GM21381 (cell line): ENCODE measurements at regions not wholly inside any gene's neighbourhood (a gene's known extent, or its start where the extent isn't known, plus 50 kb on each side); places are given as distances from the start of the nearest gene placed in this dataset.

ENCODE experiments used
- ATAC-seq: cut with Tn5 transposase; IDR thresholded peaks from one replicate; pipeline ENCODE4 v1.9.1; 2021; ENCODE audit warnings: mild to moderate bottlenecking, moderate library complexity; ENCODE audit not compliant: unreplicated experiment

GRCh38 chr16:5895137-5895536, 797.5 kb upstream of the EEF2KMT start:
- no peak for ATAC-seq

DNA sequence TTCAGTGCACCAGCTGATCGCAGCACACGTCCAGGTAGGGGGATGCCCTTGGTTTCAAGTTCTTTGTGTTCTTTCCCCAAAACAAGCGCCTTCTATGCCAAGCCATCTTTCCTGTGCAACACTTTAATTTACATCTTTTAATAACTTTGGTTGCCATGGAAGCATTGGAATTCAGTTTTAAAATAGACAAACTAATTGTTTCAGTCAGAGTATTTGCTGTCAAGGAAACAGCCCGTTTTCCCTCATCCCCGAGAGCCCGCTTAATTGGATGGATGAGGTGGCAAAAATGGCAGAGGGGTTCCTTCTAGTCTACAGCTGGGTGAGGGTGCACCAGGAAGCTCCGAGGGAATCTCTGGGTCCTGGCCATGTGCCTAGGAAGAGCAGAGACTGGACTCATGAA, 793.7 kb upstream of the EEF2KMT start:
- no peak for ATAC-seq

DNA sequence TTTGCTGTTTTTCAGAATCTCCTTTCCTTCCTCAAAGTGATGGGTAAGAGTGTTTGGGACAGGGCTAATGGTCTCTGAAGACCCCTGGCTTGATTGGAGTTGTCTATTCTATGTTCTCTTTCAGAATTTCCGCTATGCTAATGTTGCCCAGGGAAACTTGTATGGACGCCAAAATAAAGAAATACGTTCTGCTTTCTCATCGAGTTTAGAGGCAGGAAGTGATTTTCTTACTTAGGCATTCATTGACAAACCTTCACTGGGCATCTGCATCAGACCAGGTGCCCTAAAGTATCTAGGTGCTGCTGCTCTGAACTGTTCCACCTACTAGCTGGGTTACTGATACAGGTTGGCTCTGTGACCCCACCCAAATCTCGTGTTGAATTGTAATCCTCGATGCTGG, 787.9 kb upstream of the EEF2KMT start:
- no peak for ATAC-seq

DNA sequence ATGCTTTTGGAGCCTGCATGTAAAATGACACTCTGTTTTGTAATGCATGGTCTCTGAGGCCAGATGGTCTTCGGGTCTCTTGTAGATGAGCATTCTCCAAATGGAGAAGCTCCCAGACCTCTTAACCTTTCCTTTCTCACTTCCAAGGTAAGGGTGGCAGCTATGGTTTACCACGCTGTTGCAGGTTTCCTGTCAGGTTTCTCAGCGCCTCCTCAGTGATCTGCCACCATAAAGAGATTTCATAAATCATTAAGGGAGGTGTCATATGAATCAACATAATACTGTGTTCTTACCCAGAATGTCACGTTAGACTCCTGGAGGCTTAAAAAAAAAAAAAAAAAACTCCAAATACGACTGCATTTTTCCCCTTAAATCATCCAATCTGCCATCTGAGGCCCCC, 787.4 kb upstream of the EEF2KMT start:
- ATAC-seq: no peak

GRCh38 chr16:5884339-5884738, 786.7 kb upstream of the EEF2KMT start:
- no peak for ATAC-seq

DNA sequence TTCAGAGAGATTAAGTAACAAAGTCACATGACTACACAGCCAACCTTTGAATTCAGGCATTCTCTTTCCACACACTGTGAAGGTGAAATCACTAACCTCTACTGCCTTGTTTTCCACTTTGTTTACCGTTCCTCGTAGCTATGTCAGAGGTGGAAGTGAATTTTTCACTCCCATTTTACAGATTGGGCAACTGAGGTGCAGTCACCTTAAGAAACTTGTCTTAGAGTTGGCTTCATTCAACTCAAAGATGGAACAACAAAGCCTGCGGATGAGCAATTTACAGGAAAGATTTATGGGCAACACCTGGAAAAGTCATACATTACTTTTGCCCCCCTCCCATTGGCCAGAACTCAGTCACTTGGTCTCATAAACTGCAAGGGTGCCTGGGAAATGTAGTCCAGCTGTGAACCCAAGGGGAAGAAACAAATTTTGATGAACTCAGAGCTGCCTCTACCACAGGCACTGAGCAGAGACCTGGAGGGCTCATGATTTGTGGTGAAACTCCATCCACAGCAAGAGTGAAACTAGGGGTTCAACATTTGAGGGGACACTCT, 784.6 kb upstream of the EEF2KMT start:
- no peak for ATAC-seq

GRCh38 chr16:5875416-5875815, 777.8 kb upstream of the EEF2KMT start:
- no peak for ATAC-seq

GRCh38 chr16:5874899-5875298, 777.3 kb upstream of the EEF2KMT start:
- no peak for ATAC-seq

DNA sequence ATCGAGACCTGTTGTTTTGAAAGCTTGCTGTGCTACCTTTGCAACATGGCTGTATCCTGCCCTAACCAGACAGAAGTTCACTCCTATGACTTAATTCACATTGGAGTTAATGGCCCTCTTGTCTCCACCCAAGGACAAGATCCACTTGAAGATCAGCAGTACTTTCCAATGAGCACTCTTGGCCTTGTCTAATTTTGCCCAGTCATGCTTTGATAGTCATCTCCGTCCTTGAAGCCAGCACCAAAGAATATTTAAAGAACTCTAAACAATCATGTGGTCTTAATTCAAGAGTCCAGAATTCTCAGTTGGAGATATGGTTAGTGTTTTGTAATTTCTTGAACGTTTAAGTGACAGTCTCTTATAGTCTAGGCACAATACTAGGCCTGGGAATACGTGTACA, 775.6 kb upstream of the EEF2KMT start:
- ATAC-seq: no peak

- ATAC-seq: no peak
Observed at GRCh38 chr16:5870886-5871691, 773.5 kb upstream of the EEF2KMT start.

GRCh38 chr16:5867250-5867649, 769.7 kb upstream of the EEF2KMT start:
- no peak for ATAC-seq

DNA sequence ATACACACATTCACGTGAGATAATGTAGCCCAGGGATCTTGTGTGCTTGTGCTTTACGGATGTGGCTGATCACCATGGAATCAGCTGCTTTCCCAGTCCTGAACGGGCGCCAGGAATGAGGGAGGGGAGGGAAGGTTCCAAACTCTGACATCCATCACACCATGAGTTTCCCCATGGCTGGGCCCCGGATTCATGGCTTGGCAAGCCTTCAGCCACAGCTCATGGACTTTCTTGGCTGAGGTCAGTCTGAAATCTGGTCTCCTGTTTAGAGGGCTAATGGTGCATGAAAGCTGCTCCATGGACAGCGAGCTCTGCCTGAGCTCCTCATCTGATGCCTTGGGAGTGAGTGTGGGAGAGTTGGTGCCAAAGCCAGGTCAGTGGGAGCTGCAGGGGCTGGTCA, 767.6 kb upstream of the EEF2KMT start:
- ATAC-seq: no peak

DNA sequence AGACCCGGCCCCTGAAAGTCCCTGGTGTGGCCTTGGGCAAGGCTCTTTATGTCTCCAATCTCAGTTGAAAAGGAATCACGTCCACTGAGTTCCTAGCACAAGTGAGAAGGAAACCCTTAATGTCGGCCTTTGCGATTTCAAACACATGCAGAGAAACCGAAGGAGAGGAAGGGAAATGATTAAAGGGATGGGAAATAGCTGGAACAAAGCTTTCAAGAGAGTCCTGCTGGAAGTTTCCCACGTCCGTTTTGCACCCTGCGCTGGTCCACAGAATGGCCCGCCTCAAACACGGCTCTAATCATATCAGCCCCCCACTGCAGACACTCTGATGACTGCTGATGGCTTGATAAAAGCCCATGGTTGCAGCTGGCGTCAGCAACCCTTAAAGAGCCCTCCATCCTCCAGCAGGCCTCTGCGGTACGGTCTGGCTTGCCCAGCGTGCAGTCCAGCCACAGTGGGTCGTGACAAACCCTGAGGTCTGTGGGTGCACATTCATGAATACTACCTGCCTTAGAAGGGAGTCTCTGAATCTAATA, 765.5 kb upstream of the EEF2KMT start:
- no peak for ATAC-seq

GRCh38 chr16:5862103-5862840, 764.7 kb upstream of the EEF2KMT start:
- no peak for ATAC-seq

DNA sequence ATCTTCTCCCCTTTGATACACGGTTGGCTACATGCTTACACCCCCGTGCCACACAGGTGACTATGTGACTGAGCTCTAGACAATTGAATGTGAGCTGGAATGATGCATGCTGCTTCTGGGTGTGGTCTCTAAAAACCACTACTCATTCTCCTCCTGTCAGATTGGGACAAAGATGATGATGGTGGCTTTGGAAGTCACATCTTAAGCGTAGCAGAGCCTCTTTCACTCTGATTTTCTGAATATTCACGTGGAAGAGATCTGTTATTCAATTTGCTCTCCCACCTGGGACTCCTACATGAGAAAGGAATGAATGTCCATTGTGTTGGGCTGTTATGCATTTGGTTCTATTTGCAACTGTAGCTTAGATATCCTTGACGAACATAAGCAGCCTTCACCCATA, 763.6 kb upstream of the EEF2KMT start:
- ATAC-seq: no peak

DNA sequence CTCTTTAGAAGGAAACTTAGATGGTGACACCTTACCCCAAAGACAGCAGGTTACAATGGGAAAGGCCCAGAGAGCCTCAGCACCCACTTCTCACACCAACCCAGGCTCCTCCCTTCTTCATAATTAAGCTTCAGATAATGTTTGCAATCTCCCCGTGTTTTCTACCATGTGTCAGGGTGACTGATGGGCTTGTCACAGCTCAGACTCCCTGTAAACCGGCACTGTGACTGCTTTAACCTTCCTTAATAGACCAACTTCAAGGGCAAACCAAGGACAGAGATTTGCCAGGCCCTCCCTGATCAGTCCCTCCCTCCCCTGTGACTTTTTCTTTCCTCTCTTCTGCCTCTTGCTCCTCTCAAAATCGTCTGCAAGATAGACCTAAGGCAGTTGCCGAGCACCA, 760.6 kb upstream of the EEF2KMT start:
- no peak for ATAC-seq

- no peak for ATAC-seq
Observed at GRCh38 chr16:5854027-5854426, 756.4 kb upstream of the EEF2KMT start.

DNA sequence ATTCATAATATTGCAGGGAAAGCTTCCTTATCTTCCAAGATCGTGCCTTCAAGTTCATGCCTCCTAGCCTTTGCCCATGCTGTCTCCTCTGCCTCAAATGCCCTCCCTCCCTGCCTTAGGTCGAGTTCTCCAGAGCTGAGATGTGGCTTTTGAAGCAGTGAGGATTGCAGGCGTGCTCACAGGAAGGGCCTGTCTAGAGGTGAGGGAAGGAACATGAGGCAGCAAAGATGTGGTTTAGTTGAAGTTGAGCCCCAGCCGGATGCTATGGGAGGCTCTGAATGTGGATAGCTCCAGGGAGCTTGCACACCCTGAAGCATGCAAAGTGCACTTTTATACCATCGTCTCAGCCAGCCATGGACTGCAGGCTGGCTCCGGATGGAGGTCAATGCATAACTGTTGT, 754.6 kb upstream of the EEF2KMT start:
- ATAC-seq: no peak

- no peak for ATAC-seq
Observed at GRCh38 chr16:5851393-5851982, 753.9 kb upstream of the EEF2KMT start.

GRCh38 chr16:5850632-5851392, 753.2 kb upstream of the EEF2KMT start:
- no peak for ATAC-seq

DNA sequence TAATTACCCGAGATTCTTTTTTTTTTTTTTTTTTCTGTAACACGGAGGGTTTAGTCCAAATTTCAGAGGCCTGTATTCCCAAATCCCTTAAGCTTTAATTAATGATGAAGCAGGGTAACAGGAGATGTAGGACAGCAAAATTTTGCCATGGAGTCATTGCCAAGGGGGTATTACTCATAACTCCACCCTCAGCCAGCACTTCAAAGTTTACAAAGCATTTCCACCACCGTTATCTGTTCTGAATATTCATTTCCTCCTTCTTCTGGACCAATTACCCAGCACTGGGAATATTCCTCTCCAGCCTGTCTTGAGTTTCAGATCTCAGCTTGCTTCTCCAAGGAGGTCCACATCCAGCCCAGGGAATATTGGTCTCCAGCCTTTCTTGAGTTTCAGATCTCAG, 747.5 kb upstream of the EEF2KMT start:
- ATAC-seq: no peak
